ENCODE measurements at regions not wholly inside any gene's neighbourhood (a gene's known extent, or its start where the extent isn't known, plus 50 kb on each side); places are given as distances from the start of the nearest gene placed in this dataset.

- H3K9me3 ChIP-seq (ENCODE audit: control insufficient read depth, low read depth, low read length) = no peaks in the 10 kb centered on the region
- 90% methylated on average over 2 of the region's 8 CpGs for WGBS (ENCODE audit: insufficient coverage, low lambda C conversion rate)
- peaks cover 3% of the 10 kb centered on the region for H3K27me3 ChIP-seq (ENCODE audit: control insufficient read depth, insufficient read depth, low read length)
- H3K4me3 ChIP-seq (ENCODE audit: low read length) = no peak overlapping the region
- DNase-seq = no peak
- H3K27ac ChIP-seq (ENCODE audit: low read length) = no peak overlapping the region
- no peaks in the 10 kb centered on the region for H3K4me1 ChIP-seq (ENCODE audit: control insufficient read depth, insufficient read depth, low read length)
- no peaks in the 10 kb centered on the region for H3K36me3 ChIP-seq (ENCODE audit: control insufficient read depth, insufficient read depth, low read length)
Measured at GRCh38 chr16:54454616-54455015, 168.0 kb upstream of the IRX3 start.

DNA sequence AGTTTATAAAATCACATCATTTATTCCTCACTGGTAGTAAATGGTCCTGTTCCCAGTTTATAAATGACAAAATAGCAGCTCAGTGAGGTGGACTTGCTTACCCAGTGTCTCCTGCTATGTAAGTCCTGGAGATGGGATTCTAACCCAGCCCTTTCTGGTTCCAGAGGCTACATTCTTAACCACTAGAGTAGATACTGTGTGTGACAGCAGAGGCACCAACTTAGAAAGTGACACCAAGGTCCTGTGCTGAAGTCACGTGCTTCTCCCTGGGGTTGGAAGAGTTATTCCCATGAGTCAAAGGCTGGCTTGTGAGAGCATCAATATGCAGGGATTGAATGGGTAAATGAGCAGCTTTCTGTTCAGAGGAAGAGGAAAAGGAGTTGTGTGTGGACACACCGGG is 167.3 kb upstream of the IRX3 start:
- no peak for DNase-seq
- H3K27ac ChIP-seq (ENCODE audit: low read length) = no peak overlapping the region
- H3K9me3 ChIP-seq (ENCODE audit: control insufficient read depth, low read depth, low read length) = no peaks in the 10 kb centered on the region
- H3K27me3 ChIP-seq (ENCODE audit: control insufficient read depth, insufficient read depth, low read length) = peaks cover 3% of the 10 kb centered on the region
- H3K36me3 ChIP-seq (ENCODE audit: control insufficient read depth, insufficient read depth, low read length) = no peaks in the 10 kb centered on the region
- no CpG with 5 or more reads among the region's 2 CpGs for WGBS (ENCODE audit: insufficient coverage, low lambda C conversion rate)
- no peaks in the 10 kb centered on the region for H3K4me1 ChIP-seq (ENCODE audit: control insufficient read depth, insufficient read depth, low read length)
- H3K4me3 ChIP-seq (ENCODE audit: low read length) = no peak overlapping the region

- Histone ChIP-seq H3K36me3 (ENCODE audit: control insufficient read depth, insufficient read depth, low read length) (no peaks in the 10 kb centered on the region), H3K27ac (ENCODE audit: low read length) (no peak overlapping the region), H3K4me1 (ENCODE audit: control insufficient read depth, insufficient read depth, low read length) (no peaks in the 10 kb centered on the region), H3K27me3 (ENCODE audit: control insufficient read depth, insufficient read depth, low read length) (no peaks in the 10 kb centered on the region), H3K9me3 (ENCODE audit: control insufficient read depth, low read depth, low read length) (no peaks in the 10 kb centered on the region), H3K4me3 (ENCODE audit: low read length) (no peak overlapping the region)
- DNase-seq = no peak
- 59% methylated on average over 2 of the region's 20 CpGs for whole genome bisulfite sequencing (ENCODE audit: insufficient coverage, low lambda C conversion rate)
Measured at GRCh38 chr16:54447576-54448440, 161.2 kb upstream of the IRX3 start.

DNA sequence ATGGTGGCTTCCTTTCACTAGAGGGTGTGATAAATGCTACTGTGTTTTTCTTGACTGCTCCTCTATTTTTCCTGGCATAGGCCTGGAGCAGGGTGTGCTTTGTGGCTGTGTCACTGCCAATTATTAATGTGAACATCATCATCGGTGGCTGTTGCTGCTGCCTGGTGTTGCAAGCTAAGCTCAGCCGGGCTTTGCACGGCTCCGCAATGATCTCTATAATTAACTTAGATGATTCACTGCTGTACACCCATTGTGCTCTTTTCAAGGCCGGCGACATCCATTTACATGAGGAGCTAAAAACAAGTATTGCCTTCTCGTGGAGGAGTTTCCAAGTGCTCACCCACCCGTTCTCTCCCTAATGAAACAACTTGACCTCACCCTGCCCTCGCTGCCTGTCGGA is 160.1 kb upstream of the IRX3 start:
- H3K27ac ChIP-seq (ENCODE audit: low read length) = no peak overlapping the region

DNA sequence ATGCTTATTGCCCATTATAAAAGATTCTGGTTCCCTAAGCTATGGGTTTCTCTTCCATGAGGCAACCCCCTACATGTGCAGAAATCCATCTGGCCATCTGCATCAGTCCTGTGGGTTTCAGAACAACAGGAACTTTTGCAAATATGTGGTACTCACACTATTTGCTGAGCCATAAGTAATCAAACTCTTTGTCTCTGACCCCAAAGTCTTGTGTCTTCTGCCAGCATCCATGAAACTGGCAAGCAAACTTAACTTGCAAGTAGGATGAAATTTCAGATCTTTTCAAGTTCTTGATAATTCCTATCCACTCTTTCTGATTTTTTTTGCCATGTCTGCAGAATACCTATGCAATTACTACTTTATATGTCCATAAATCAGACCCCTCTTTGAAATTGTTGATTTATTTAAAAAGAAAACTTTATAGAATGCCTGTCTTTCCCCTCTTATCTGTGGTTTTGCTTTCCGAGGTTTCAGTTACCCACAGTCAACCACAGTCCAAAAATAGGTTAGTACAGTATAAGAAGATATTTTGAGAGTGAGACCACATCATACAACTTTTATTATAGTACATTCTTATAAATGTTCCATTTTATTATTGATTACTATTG is 158.4 kb upstream of the IRX3 start:
- H3K36me3 ChIP-seq (ENCODE audit: control insufficient read depth, insufficient read depth, low read length) = no peaks in the 10 kb centered on the region
- WGBS (ENCODE audit: insufficient coverage, low lambda C conversion rate) = no CpG with 5 or more reads among the region's 1 CpG
- H3K27ac ChIP-seq (ENCODE audit: low read length) = no peak overlapping the region
- no peaks in the 10 kb centered on the region for H3K9me3 ChIP-seq (ENCODE audit: control insufficient read depth, low read depth, low read length)
- H3K4me1 ChIP-seq (ENCODE audit: control insufficient read depth, insufficient read depth, low read length) = no peaks in the 10 kb centered on the region
- DNase-seq = no peak
- H3K27me3 ChIP-seq (ENCODE audit: control insufficient read depth, insufficient read depth, low read length) = no peaks in the 10 kb centered on the region
- no peak overlapping the region for H3K4me3 ChIP-seq (ENCODE audit: low read length)

More for the DNA sequence above, 160.1 kb upstream of the IRX3 start:
- Histone ChIP-seq H3K27me3 (ENCODE audit: control insufficient read depth, insufficient read depth, low read length) (no peaks in the 10 kb centered on the region), H3K9me3 (ENCODE audit: control insufficient read depth, low read depth, low read length) (no peaks in the 10 kb centered on the region), H3K4me3 (ENCODE audit: low read length) (no peak overlapping the region), H3K36me3 (ENCODE audit: control insufficient read depth, insufficient read depth, low read length) (no peaks in the 10 kb centered on the region), H3K4me1 (ENCODE audit: control insufficient read depth, insufficient read depth, low read length) (no peaks in the 10 kb centered on the region)
- peak in 1 of 2 donors; percentile 4 for DNase-seq
- WGBS (ENCODE audit: insufficient coverage, low lambda C conversion rate) = no CpG with 5 or more reads among the region's 10 CpGs

DNA sequence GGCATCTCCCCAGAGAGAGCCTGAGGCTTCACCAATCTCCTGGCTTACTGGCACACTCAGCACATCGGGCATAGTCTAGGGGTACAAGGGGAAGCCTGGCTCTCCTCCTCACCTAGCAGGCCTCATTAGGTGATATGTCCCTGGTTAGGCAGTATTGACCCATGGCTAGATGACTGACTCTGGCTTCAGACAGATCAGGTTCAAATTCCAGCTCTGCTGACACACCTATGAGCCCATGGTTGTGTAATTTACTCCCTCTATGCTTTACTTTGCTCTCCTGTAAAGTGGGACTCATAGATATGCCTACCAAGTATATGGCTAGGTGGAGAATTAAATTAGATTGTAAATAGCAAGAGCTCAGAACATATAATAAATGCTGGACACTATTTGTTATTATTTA is 157.3 kb upstream of the IRX3 start:
- Histone ChIP-seq H3K4me1 (ENCODE audit: control insufficient read depth, insufficient read depth, low read length) (no peaks in the 10 kb centered on the region), H3K27ac (ENCODE audit: low read length) (no peak overlapping the region), H3K9me3 (ENCODE audit: control insufficient read depth, low read depth, low read length) (no peaks in the 10 kb centered on the region), H3K27me3 (ENCODE audit: control insufficient read depth, insufficient read depth, low read length) (no peaks in the 10 kb centered on the region), H3K36me3 (ENCODE audit: control insufficient read depth, insufficient read depth, low read length) (no peaks in the 10 kb centered on the region), H3K4me3 (ENCODE audit: low read length) (no peak overlapping the region)
- no CpG with 5 or more reads among the region's 1 CpG for WGBS (ENCODE audit: insufficient coverage, low lambda C conversion rate)
- no peak for DNase-seq

GRCh38 chr16:54443352-54443751 is 156.8 kb upstream of the IRX3 start:
- H3K27me3 ChIP-seq (ENCODE audit: control insufficient read depth, insufficient read depth, low read length) = no peaks in the 10 kb centered on the region
- H3K36me3 ChIP-seq (ENCODE audit: control insufficient read depth, insufficient read depth, low read length) = no peaks in the 10 kb centered on the region
- no peak for DNase-seq
- no peak overlapping the region for H3K4me3 ChIP-seq (ENCODE audit: low read length)
- no peak overlapping the region for H3K27ac ChIP-seq (ENCODE audit: low read length)
- no peaks in the 10 kb centered on the region for H3K9me3 ChIP-seq (ENCODE audit: control insufficient read depth, low read depth, low read length)
- H3K4me1 ChIP-seq (ENCODE audit: control insufficient read depth, insufficient read depth, low read length) = no peaks in the 10 kb centered on the region

DNA sequence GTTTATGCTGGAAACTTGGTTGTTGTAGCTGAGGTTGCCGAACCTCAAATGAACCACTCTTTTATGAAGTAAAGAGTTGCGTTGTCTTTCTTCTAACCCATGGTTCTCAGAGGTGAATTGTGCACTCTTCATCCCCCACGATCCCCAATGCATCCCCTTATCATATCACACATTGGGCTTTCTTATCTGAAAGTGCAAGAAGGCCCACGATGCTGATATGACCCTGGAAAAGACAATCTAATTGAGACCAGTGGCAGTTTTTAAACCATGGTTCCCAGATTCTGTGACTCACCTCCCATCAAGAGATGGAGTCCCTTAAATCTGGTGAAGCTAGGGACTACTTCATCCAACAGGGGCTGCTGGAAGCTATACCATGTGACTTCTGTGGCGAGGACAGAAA is 156.3 kb upstream of the IRX3 start:
- 75% methylated on average over 2 of the region's 5 CpGs for WGBS (ENCODE audit: insufficient coverage, low lambda C conversion rate)
- DNase-seq = no peak
- Histone ChIP-seq H3K9me3 (ENCODE audit: control insufficient read depth, low read depth, low read length) (no peaks in the 10 kb centered on the region), H3K36me3 (ENCODE audit: control insufficient read depth, insufficient read depth, low read length) (no peaks in the 10 kb centered on the region), H3K4me1 (ENCODE audit: control insufficient read depth, insufficient read depth, low read length) (no peaks in the 10 kb centered on the region), H3K27me3 (ENCODE audit: control insufficient read depth, insufficient read depth, low read length) (no peaks in the 10 kb centered on the region), H3K27ac (ENCODE audit: low read length) (no peak overlapping the region), H3K4me3 (ENCODE audit: low read length) (no peak overlapping the region)

GRCh38 chr16:54438469-54438868 is 151.9 kb upstream of the IRX3 start:
- no peaks in the 10 kb centered on the region for H3K9me3 ChIP-seq (ENCODE audit: control insufficient read depth, low read depth, low read length)
- no peaks in the 10 kb centered on the region for H3K4me1 ChIP-seq (ENCODE audit: control insufficient read depth, insufficient read depth, low read length)
- DNase-seq = no peak
- WGBS (ENCODE audit: insufficient coverage, low lambda C conversion rate) = 93% methylated on average over 3 of the region's 3 CpGs
- no peaks in the 10 kb centered on the region for H3K27me3 ChIP-seq (ENCODE audit: control insufficient read depth, insufficient read depth, low read length)
- H3K36me3 ChIP-seq (ENCODE audit: control insufficient read depth, insufficient read depth, low read length) = no peaks in the 10 kb centered on the region
- H3K4me3 ChIP-seq (ENCODE audit: low read length) = no peak overlapping the region
- no peak overlapping the region for H3K27ac ChIP-seq (ENCODE audit: low read length)

DNA sequence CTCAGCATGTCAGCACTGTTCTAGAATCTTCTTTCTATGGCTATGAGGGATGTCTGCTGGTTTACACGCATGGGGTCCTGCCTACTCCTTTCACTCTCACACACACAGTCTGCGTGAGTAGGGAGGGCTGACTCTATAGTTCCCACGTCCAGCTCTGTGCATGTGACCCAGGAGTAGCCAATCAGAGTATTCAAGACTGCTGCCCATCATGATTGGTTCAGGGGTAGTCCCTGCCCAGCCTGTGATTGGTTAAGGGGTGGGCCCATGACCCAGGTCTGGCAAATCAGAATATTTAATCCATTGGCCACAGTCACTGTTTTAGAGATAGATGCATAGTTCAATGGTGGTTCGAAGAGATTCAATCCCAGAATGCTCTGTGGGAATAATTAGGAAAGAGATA is 151.3 kb upstream of the IRX3 start:
- H3K9me3 ChIP-seq (ENCODE audit: control insufficient read depth, low read depth, low read length) = no peaks in the 10 kb centered on the region
- H3K4me1 ChIP-seq (ENCODE audit: control insufficient read depth, insufficient read depth, low read length) = no peaks in the 10 kb centered on the region
- no peaks in the 10 kb centered on the region for H3K36me3 ChIP-seq (ENCODE audit: control insufficient read depth, insufficient read depth, low read length)
- DNase-seq = no peak
- H3K27me3 ChIP-seq (ENCODE audit: control insufficient read depth, insufficient read depth, low read length) = peaks cover under 1% of the 10 kb centered on the region
- no CpG with 5 or more reads among the region's 4 CpGs for WGBS (ENCODE audit: insufficient coverage, low lambda C conversion rate)
- H3K27ac ChIP-seq (ENCODE audit: low read length) = no peak overlapping the region
- H3K4me3 ChIP-seq (ENCODE audit: low read length) = no peak overlapping the region

GRCh38 chr16:54437401-54437800 is 150.8 kb upstream of the IRX3 start:
- H3K36me3 ChIP-seq (ENCODE audit: control insufficient read depth, insufficient read depth, low read length) = no peaks in the 10 kb centered on the region
- WGBS (ENCODE audit: insufficient coverage, low lambda C conversion rate) = no CpG with 5 or more reads among the region's 11 CpGs

More at GRCh38 chr16:54437401-54437800, 150.8 kb upstream of the IRX3 start:
- no peak overlapping the region for H3K4me3 ChIP-seq (ENCODE audit: low read length)
- DNase-seq = no peak
- H3K27me3 ChIP-seq (ENCODE audit: control insufficient read depth, insufficient read depth, low read length) = peaks cover 6% of the 10 kb centered on the region
- no peak overlapping the region for H3K27ac ChIP-seq (ENCODE audit: low read length)
- no peaks in the 10 kb centered on the region for H3K9me3 ChIP-seq (ENCODE audit: control insufficient read depth, low read depth, low read length)
- no peaks in the 10 kb centered on the region for H3K4me1 ChIP-seq (ENCODE audit: control insufficient read depth, insufficient read depth, low read length)

All from large intestine (tissue), 3 donors.